ENCODE measurements at regions not wholly inside any gene's neighbourhood (a gene's known extent, or its start where the extent isn't known, plus 50 kb on each side); places are given as distances from the start of the nearest gene placed in this dataset.

GRCh38 chr20:33908336-33908735, 85.4 kb upstream of the RALY start:
- ATAC-seq, result no peak
- Histone ChIP-seq H3K4me1 (ENCODE audit: insufficient read depth, low read length) (peaks cover 49% of the 10 kb centered on the region), H3K27me3 (ENCODE audit: control insufficient read depth in 1 of 2, insufficient read depth in 2 of 2, low read length in 2 of 2) (no peaks in the 10 kb centered on the region), H3K4me3 (replicated peaks in 1 of 3; ENCODE audit: insufficient read depth in 1 of 3, low read depth in 2 of 3, low read length in 3 of 3) (no peak overlapping the region), H2AFZ (ENCODE audit: low read length) (no peak overlapping the region), H3K4me2 (ENCODE audit: low read depth, low read length) (no peak overlapping the region), H3K9ac (ENCODE audit: insufficient read depth, low read depth, low read length) (no peak overlapping the region), H3K36me3 (replicated peaks in 1 of 2; ENCODE audit: control insufficient read depth in 1 of 2, insufficient read depth in 2 of 2, low read length in 2 of 2) (no peaks in the 10 kb centered on the region), H3K27ac (ENCODE audit: extremely low read length, insufficient read depth, low read length) (no peak overlapping the region), H3K79me2 (ENCODE audit: insufficient read depth, low read length) (no peaks in the 10 kb centered on the region), H4K20me1 (ENCODE audit: insufficient read depth, low read length) (no peaks in the 10 kb centered on the region), H3K9me3 (ENCODE audit: low read length) (no peaks in the 10 kb centered on the region)
- ChIA-PET CTCF (ENCODE audit: low intra/inter-chr PET ratio, low total read pairs) (no interaction called here), POLR2A (interaction anchor here (1.0 to 1.2 kb wide), 2 partner anchors 85 to 204 kb away, joined by 3 to 4 read pairs; partner anchors contain the start of gene EIF2S2)
- TF ChIP-seq ZNF75D (CRISPR knock-in tag; IDR thresholded peaks at IDR 0.05; ENCODE audit: borderline replicate concordance), result no peak
- TF ChIP-seq ERF (CRISPR knock-in tag; IDR thresholded peaks at IDR 0.05), result no peak
- no peak for TF ChIP-seq BRD4 (CRISPR knock-in tag; IDR thresholded peaks at IDR 0.05)
- no peak for TF ChIP-seq ZNF709 (CRISPR knock-in tag; IDR thresholded peaks at IDR 0.05)
- no peak for TF ChIP-seq NR2C2 (CRISPR knock-in tag; IDR thresholded peaks at IDR 0.05; ENCODE audit: borderline replicate concordance)
- no peak for TF ChIP-seq MAX (IDR thresholded peaks at IDR 0.05)
- TF ChIP-seq CBX1 (IDR thresholded peaks at IDR 0.05; ENCODE audit: low read depth), result no peak
- no peak for TF ChIP-seq ZBTB14 (CRISPR knock-in tag; IDR thresholded peaks at IDR 0.05)
- no peak for TF ChIP-seq ZBTB26 (CRISPR knock-in tag; IDR thresholded peaks at IDR 0.05; ENCODE audit: borderline replicate concordance)
- TF ChIP-seq SIX4 (CRISPR knock-in tag; IDR thresholded peaks at IDR 0.05), result no peak
- TF ChIP-seq GPBP1L1 (CRISPR knock-in tag; IDR thresholded peaks at IDR 0.05), result no peak
- no peak for TF ChIP-seq ZNF367 (CRISPR knock-in tag; IDR thresholded peaks at IDR 0.05; ENCODE audit: borderline replicate concordance)
- no peak for TF ChIP-seq MYPOP (CRISPR knock-in tag; IDR thresholded peaks at IDR 0.05)
- intact Hi-C loops (cut with micrococcal nuclease; ENCODE audit: unreplicated experiment) (loop anchor here (10.0 kb wide), 1 partner anchor 84 kb away; no protein-coding TSS in a partner anchor), in situ Hi-C loops (cut with HindIII; ENCODE audit: extremely low pct_ligation_motif_present, low pct_unique_long_range_greater_than_20kb) (no loop called here)
- 67% methylated on average over 6 of the region's 6 CpGs for WGBS (ENCODE audit: low lambda C conversion rate)
- no peak for FAIRE-seq
- BruUV-seq (replicated peaks), result no TSS peak
- no peak for DNase-seq (ENCODE audit: low spot score)
